ENCODE measurements at regions not wholly inside any gene's neighbourhood (a gene's known extent, or its start where the extent isn't known, plus 50 kb on each side); places are given as distances from the start of the nearest gene placed in this dataset.

GRCh38 chr2:107187870-107188269, 301.9 kb upstream of the ST6GAL2 start:
- Mint-ChIP-seq H3K27ac (no peak overlapping the region), H3K4me3 (no peak overlapping the region), H3K27me3 (ENCODE audit: insufficient read depth) (no peaks in the 10 kb centered on the region; the same call in 1 of the 2 replicates), H3K4me1 (ENCODE audit: low read depth) (no peaks in the 10 kb centered on the region), H3K9me3 (no peaks in the 10 kb centered on the region), H3K36me3 (ENCODE audit: low read depth) (no peaks in the 10 kb centered on the region)
- DNase-seq: no peak
- no peak for TF ChIP-seq CTCF (IDR thresholded peaks at IDR 0.05)

- no peak overlapping the region for H3K27ac Mint-ChIP-seq
- H3K4me1 Mint-ChIP-seq (ENCODE audit: low read depth): no peaks in the 10 kb centered on the region
- H3K27me3 Mint-ChIP-seq (ENCODE audit: insufficient read depth): no peaks in the 10 kb centered on the region
- no peak overlapping the region for H3K4me3 Mint-ChIP-seq
- no peaks in the 10 kb centered on the region for H3K36me3 Mint-ChIP-seq (ENCODE audit: low read depth)
- DNase-seq: no peak
- TF ChIP-seq CTCF (IDR thresholded peaks at IDR 0.05): no peak
- no peaks in the 10 kb centered on the region for H3K9me3 Mint-ChIP-seq
These were observed 309.7 kb upstream of the ST6GAL2 start for GRCh38 chr2:107195631-107196030.

GRCh38 chr2:107197594-107198294, 311.8 kb upstream of the ST6GAL2 start:
- Mint-ChIP-seq H3K4me1 (ENCODE audit: low read depth) (no peaks in the 10 kb centered on the region), H3K4me3 (no peak overlapping the region), H3K27ac (no peak overlapping the region), H3K27me3 (ENCODE audit: insufficient read depth) (no peaks in the 10 kb centered on the region), H3K9me3 (no peaks in the 10 kb centered on the region), H3K36me3 (ENCODE audit: low read depth) (no peaks in the 10 kb centered on the region)
- no peak for TF ChIP-seq CTCF (IDR thresholded peaks at IDR 0.05)
- no peak for DNase-seq

GRCh38 chr2:107202962-107203591, 317.1 kb upstream of the ST6GAL2 start:
- DNase-seq: no peak
- TF ChIP-seq CTCF (IDR thresholded peaks at IDR 0.05): no peak
- Mint-ChIP-seq H3K27ac (no peak overlapping the region), H3K4me1 (ENCODE audit: low read depth) (no peaks in the 10 kb centered on the region), H3K27me3 (ENCODE audit: insufficient read depth) (peaks cover 3% of the 10 kb centered on the region), H3K4me3 (no peak overlapping the region), H3K9me3 (no peaks in the 10 kb centered on the region), H3K36me3 (ENCODE audit: low read depth) (no peaks in the 10 kb centered on the region)

- no peaks in the 10 kb centered on the region for H3K27me3 Mint-ChIP-seq (ENCODE audit: insufficient read depth)
- H3K36me3 Mint-ChIP-seq (ENCODE audit: low read depth): no peaks in the 10 kb centered on the region
- no peaks in the 10 kb centered on the region for H3K4me1 Mint-ChIP-seq (ENCODE audit: low read depth)
- no peak for TF ChIP-seq CTCF (IDR thresholded peaks at IDR 0.05)
- H3K9me3 Mint-ChIP-seq: peaks cover 5% of the 10 kb centered on the region; the same call in 1 of the 2 replicates
- no peak overlapping the region for H3K4me3 Mint-ChIP-seq
- H3K27ac Mint-ChIP-seq: no peak overlapping the region
- DNase-seq: no peak
These were observed 329.7 kb upstream of the ST6GAL2 start for GRCh38 chr2:107215401-107216350.

Measured in HFFc6 (cell line).